HepG2 (cell line): ENCODE measurements at regions not wholly inside any gene's neighbourhood (a gene's known extent, or its start where the extent isn't known, plus 50 kb on each side); places are given as distances from the start of the nearest gene placed in this dataset.
A peak's percentile ranks its signal among the peaks of the same experiment; 100 is the strongest.

Source experiments
- ATAC-seq: fragments of 200-7000 bp; cut with Tn5 transposase; 3 replicates; pipeline ENCODE4 v1.9.1; 2020; ENCODE audit warnings: mild to moderate bottlenecking, moderate library complexity
- BruUV-seq: library from RNA; stranded (reverse); fragments of 400-500 nt; replicated peaks from 2 replicates; lab custom pipeline; 2021; lab: Mats Ljungman, UMichigan
- CTCF ChIA-PET: fragments of 300-600 bp; formaldehyde crosslinking; extraction: SDS; loops from one replicate; lab custom pipeline; 2021; ENCODE audit warnings: low total read pairs, inconsistent platforms, low intra/inter-chr PET ratio; lab: Yijun Ruan, JAX
- POLR2A ChIA-PET: fragments of 350-600 bp; sonication (Branson Sonifier 250); formaldehyde crosslinking; loops from one replicate; lab custom pipeline; 2020; ENCODE audit warnings: antibody characterized with exemption, inconsistent platforms; lab: Yijun Ruan, JAX
- DNase-seq: peaks from one replicate; pipeline ENCODE4 v3.0.0-alpha.2; 2015; ENCODE audit warnings: low spot score
- FAIRE-seq: peaks from 3 replicates; lab custom pipeline; 2011; peaks lifted over from hg19 to GRCh38; lab: Jason Lieb, UNC
- H2AFZ ChIP-seq: one replicate; pipeline ENCODE4 v1.6.1; 2011; ENCODE audit warnings: low read length, inconsistent platforms
- H3K27ac ChIP-seq: fragments of 300-600 bp; 3 replicates; pipeline ENCODE4 v1.8.0; 2011; ENCODE audit warnings: mixed run types, mild to moderate bottlenecking, mixed read lengths, low read length, inconsistent platforms; ENCODE audit not compliant: insufficient read depth; ENCODE audit errors: extremely low read length
- H3K27me3 ChIP-seq, 2 experiments: fragments of 200-600 bp in 1 of 2; 2 replicates in 1 of 2; 3 replicates in 1 of 2; pipeline versions ENCODE4 v1.6.0 to v1.8.0; 2011; ENCODE audit warnings: low read length in 2 of 2, mild to moderate bottlenecking in 2 of 2, moderate library complexity in 2 of 2, inconsistent platforms in 1 of 2; ENCODE audit not compliant: insufficient read depth in 2 of 2, control insufficient read depth in 1 of 2
- H3K36me3 ChIP-seq, 2 experiments: fragments of 200-600 bp in 1 of 2; replicated peaks in 1 of 2; 2 replicates in 1 of 2; 3 replicates in 1 of 2; pipeline versions ENCODE4 v1.5.1 to v1.8.0; 2011; ENCODE audit warnings: low read length in 2 of 2, inconsistent platforms in 1 of 2; ENCODE audit not compliant: insufficient read depth in 2 of 2, control insufficient read depth in 1 of 2
- H3K4me1 ChIP-seq: 2 replicates; pipeline ENCODE4 v1.5.1; 2012; ENCODE audit warnings: low read length, inconsistent platforms; ENCODE audit not compliant: insufficient read depth
- H3K4me2 ChIP-seq: 2 replicates; pipeline ENCODE4 v1.6.0; 2011; ENCODE audit warnings: low read depth, low read length, inconsistent platforms
- H3K4me3 ChIP-seq, 3 experiments: fragments of 200-600 bp in 1 of 3; sonication (generic), shearing (Covaris generic) in 1 of 3; replicated peaks in 1 of 3; 2 replicates each; pipeline ENCODE4 v1.5.1; 2011 to 2016; ENCODE audit warnings: low read length in 3 of 3, inconsistent platforms in 2 of 3, low read depth in 2 of 3, mild to moderate bottlenecking in 2 of 3, control low read depth in 1 of 3, mixed read lengths in 1 of 3; ENCODE audit not compliant: insufficient read depth in 1 of 3
- H3K79me2 ChIP-seq: one replicate; pipeline ENCODE4 v1.6.1; 2011; ENCODE audit warnings: low read length, inconsistent platforms; ENCODE audit not compliant: insufficient read depth
- H3K9ac ChIP-seq: 2 replicates; pipeline ENCODE4 v1.6.0; 2011; ENCODE audit warnings: mild to moderate bottlenecking, low read depth, low read length, inconsistent platforms; ENCODE audit not compliant: insufficient read depth
- H3K9me3 ChIP-seq: 2 replicates; pipeline ENCODE4 v1.5.1; 2012; ENCODE audit warnings: mild to moderate bottlenecking, low read length
- H4K20me1 ChIP-seq: 2 replicates; pipeline ENCODE4 v1.6.0; 2011; ENCODE audit warnings: inconsistent platforms, mild to moderate bottlenecking, low read length, moderate library complexity; ENCODE audit not compliant: insufficient read depth
- ATF7 ChIP-seq, 2 experiments: fragments of 450-650 bp in 1 of 2; sonication (generic) in 1 of 2; formaldehyde crosslinking in 1 of 2; IDR thresholded peaks; 2 replicates each; pipeline versions ENCODE4 v1.4.0 to v1.6.1; 2016 to 2020; ENCODE audit warnings: antibody characterized with exemption in 1 of 2, mild to moderate bottlenecking in 1 of 2, missing genetic modification reagents in 1 of 2
- CC2D1A ChIP-seq: sonication (generic); formaldehyde crosslinking; IDR thresholded peaks from 2 replicates; pipeline ENCODE4 v1.8.1; 2023; ENCODE audit warnings: mild to moderate bottlenecking, missing genetic modification reagents
- CREB1 ChIP-seq, 2 experiments: fragments of 450-650 bp in 1 of 2; IDR thresholded peaks; 2 replicates each; pipeline ENCODE4 v1.6.1; 2016 to 2017; ENCODE audit warnings: control low read depth in 1 of 2, mild to moderate bottlenecking in 1 of 2, missing compliant biosample characterization in 1 of 2, missing genetic modification characterization in 1 of 2
- GFI1 ChIP-seq: sonication (generic); formaldehyde crosslinking; IDR thresholded peaks from 2 replicates; pipeline ENCODE4 v1.5.0; 2020; ENCODE audit warnings: missing genetic modification reagents, mild to moderate bottlenecking, borderline replicate concordance
- NCOA1 ChIP-seq: sonication (generic); formaldehyde crosslinking; IDR thresholded peaks from 2 replicates; pipeline ENCODE4 v1.9.0; 2021; ENCODE audit warnings: missing genetic modification reagents
- NCOA5 ChIP-seq: sonication (generic); formaldehyde crosslinking; IDR thresholded peaks from 2 replicates; pipeline ENCODE4 v1.4.0; 2020; ENCODE audit warnings: missing genetic modification reagents
- SMAD1 ChIP-seq: sonication (generic); formaldehyde crosslinking; IDR thresholded peaks from 2 replicates; pipeline ENCODE4 v1.4.0; 2020; ENCODE audit warnings: missing genetic modification reagents, low read depth, mild to moderate bottlenecking, borderline replicate concordance
- ZBTB26 ChIP-seq: IDR thresholded peaks from 2 replicates; pipeline ENCODE4 v1.6.1; 2016; ENCODE audit warnings: missing compliant biosample characterization, missing genetic modification reagents, borderline replicate concordance
- ZNF343 ChIP-seq: sonication (generic); formaldehyde crosslinking; IDR thresholded peaks from 2 replicates; pipeline ENCODE4 v1.4.0; 2020; ENCODE audit warnings: mild to moderate bottlenecking, missing genetic modification reagents
- ZNF431 ChIP-seq: sonication (generic); formaldehyde crosslinking; IDR thresholded peaks from 2 replicates; pipeline ENCODE4 v1.9.0; 2022; ENCODE audit warnings: missing genetic modification reagents, low read depth, mild to moderate bottlenecking, borderline replicate concordance
- ZNF496 ChIP-seq: sonication (generic); formaldehyde crosslinking; IDR thresholded peaks from 2 replicates; pipeline ENCODE4 v1.8.1; 2023; ENCODE audit warnings: mild to moderate bottlenecking, moderate library complexity, missing genetic modification reagents; ENCODE audit not compliant: insufficient replicate concordance
- ZNF547 ChIP-seq: sonication (generic); formaldehyde crosslinking; IDR thresholded peaks from 2 replicates; pipeline ENCODE4 v1.5.1; 2020; ENCODE audit warnings: mild to moderate bottlenecking, missing genetic modification reagents
- ZNF557 ChIP-seq: sonication (generic); formaldehyde crosslinking; IDR thresholded peaks from 2 replicates; pipeline ENCODE4 v1.4.0; 2020; ENCODE audit warnings: missing genetic modification reagents
- ZNF768 ChIP-seq: sonication (generic); formaldehyde crosslinking; IDR thresholded peaks from 2 replicates; pipeline ENCODE4 v1.4.0; 2020; ENCODE audit warnings: missing genetic modification reagents
- ZNF776 ChIP-seq: sonication (generic); formaldehyde crosslinking; IDR thresholded peaks from 2 replicates; pipeline ENCODE4 v1.4.0; 2020; ENCODE audit warnings: mild to moderate bottlenecking, missing genetic modification reagents
- ZNF777 ChIP-seq: sonication (generic); formaldehyde crosslinking; IDR thresholded peaks from 2 replicates; pipeline ENCODE4 v1.4.0; 2020; ENCODE audit warnings: missing genetic modification reagents
- WGBS: methylation state at CpG from one replicate; pipeline ENCODE4 v1.1.6; 2017; ENCODE audit warnings: low lambda C conversion rate; 5-methylcytosine and 5-hydroxymethylcytosine counted together
- in situ Hi-C: cut with HindIII; loops from 2 replicates; pipeline ENCODE4 v1.10.0; 2017; ENCODE audit warnings: low pct_unique_long_range_greater_than_20kb; ENCODE audit not compliant: extremely low pct_ligation_motif_present
- intact Hi-C: fragments of 100-400 bp; cut with micrococcal nuclease; formaldehyde crosslinking; loops from one replicate; pipeline ENCODE4 v1.10.0; 2022; ENCODE audit not compliant: unreplicated experiment
- TF ChIP-seq, protein P1 (sequence below): sonication (generic); formaldehyde crosslinking; IDR thresholded peaks from 2 replicates; pipeline ENCODE4 v1.8.0; 2022; ENCODE audit warnings: mild to moderate bottlenecking, missing genetic modification reagents, moderate library complexity

DNA sequence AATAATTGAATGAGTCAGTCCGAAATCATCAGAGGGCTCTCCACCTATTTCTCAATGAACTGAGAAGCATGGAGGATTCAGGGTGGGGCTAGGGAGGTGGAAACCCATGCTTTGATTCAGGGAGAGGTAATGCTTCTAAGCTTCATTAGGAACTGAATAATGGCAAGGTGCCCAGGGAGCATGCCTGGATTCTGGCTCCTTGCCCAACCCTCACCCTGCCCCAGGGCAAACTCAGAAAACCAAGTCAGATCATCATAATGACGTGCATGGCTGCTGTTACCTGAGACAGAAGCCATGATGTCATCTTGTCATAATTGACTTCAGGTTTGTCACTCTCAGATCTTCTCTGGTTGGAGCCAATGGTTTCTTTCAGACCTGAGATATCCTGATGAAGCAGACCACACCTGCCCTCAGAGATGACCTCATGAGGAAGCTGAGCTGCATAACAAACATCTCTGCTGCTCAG is 199.6 kb downstream of the SYK start:
- Histone ChIP-seq H3K4me1 (no peaks in the 10 kb centered on the region), H3K79me2 (no peaks in the 10 kb centered on the region), H4K20me1 (no peaks in the 10 kb centered on the region), H3K9ac (no peak overlapping the region), H3K36me3 (no peaks in the 10 kb centered on the region), H3K4me3 (no peak overlapping the region), H3K27ac (no peak overlapping the region), H2AFZ (no peak overlapping the region), H3K9me3 (no peaks in the 10 kb centered on the region), H3K4me2 (no peak overlapping the region), H3K27me3 (no peaks in the 10 kb centered on the region)
- BruUV-seq, result no TSS peak
- intact Hi-C loops, result no loop called here
- no peak for ATAC-seq
- in situ Hi-C loops, result no loop called here
- 68% methylated on average over 2 of the region's 2 CpGs for WGBS
- ChIA-PET POLR2A (no interaction called here), CTCF (no interaction called here)
- no peak for FAIRE-seq
- TF ChIP-seq, protein P1, sequence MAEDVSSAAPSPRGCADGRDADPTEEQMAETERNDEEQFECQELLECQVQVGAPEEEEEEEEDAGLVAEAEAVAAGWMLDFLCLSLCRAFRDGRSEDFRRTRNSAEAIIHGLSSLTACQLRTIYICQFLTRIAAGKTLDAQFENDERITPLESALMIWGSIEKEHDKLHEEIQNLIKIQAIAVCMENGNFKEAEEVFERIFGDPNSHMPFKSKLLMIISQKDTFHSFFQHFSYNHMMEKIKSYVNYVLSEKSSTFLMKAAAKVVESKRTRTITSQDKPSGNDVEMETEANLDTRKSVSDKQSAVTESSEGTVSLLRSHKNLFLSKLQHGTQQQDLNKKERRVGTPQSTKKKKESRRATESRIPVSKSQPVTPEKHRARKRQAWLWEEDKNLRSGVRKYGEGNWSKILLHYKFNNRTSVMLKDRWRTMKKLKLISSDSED (CRISPR knock-in tag), result no peak
- TF ChIP-seq ZNF777 (CRISPR knock-in tag) (no peak), ZBTB26 (CRISPR knock-in tag) (no peak), ZNF431 (CRISPR knock-in tag) (no peak), NCOA1 (CRISPR knock-in tag) (no peak), CREB1 (IDR thresholded peaks at IDR 0.05) (peak; percentile 63), CREB1 (CRISPR knock-in tag; IDR thresholded peaks at IDR 0.05) (no peak), ATF7 (IDR thresholded peaks at IDR 0.05) (peak; percentile 47), ATF7 (CRISPR knock-in tag; IDR thresholded peaks at IDR 0.05) (no peak), CC2D1A (CRISPR knock-in tag) (no peak), GFI1 (CRISPR knock-in tag) (no peak), ZNF768 (no peak), NCOA5 (CRISPR knock-in tag) (no peak), SMAD1 (CRISPR knock-in tag) (no peak), ZNF547 (CRISPR knock-in tag) (no peak), ZNF557 (no peak), ZNF776 (CRISPR knock-in tag) (no peak), ZNF343 (CRISPR knock-in tag) (no peak), ZNF496 (no peak)
- no peak for DNase-seq
